H1 (cell line): ENCODE measurements at regions not wholly inside any gene's neighbourhood (a gene's known extent, or its start where the extent isn't known, plus 50 kb on each side); places are given as distances from the start of the nearest gene placed in this dataset.

Source experiments
- TAF7 ChIP-seq: optimal IDR thresholded peaks from 2 replicates; pipeline ENCODE3; 2011; ENCODE audit warnings: low read depth, mild to moderate bottlenecking, inconsistent platforms, low read length, moderate library complexity, borderline replicate concordance
- TEAD4 ChIP-seq: IDR thresholded peaks from 2 replicates; pipeline ENCODE4 v1.6.1; 2012; ENCODE audit warnings: low read depth, low read length, inconsistent platforms, mixed read lengths

DNA sequence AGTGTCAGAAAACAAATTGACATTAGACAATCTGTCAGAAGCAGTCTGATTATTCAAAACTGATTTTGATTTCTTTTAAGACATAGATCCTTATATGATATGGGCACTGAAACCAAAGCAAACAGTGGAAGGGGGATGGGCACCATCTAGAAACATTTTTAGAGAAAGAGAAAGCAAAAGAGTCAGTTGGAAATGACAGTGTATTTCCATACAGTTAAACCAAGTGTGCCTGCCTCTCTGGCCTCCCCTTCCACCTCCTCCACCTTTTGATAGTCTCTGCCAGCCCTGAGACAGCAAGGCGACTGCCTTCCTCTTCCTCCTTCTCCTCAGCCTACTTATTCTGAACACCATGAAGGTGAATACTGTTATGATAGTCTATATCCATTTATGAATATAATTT is 949.7 kb downstream of the AMY1C start (continued):
- no peak for TF ChIP-seq TAF7
- no peak for TF ChIP-seq TEAD4
